ENCODE measurements at regions not wholly inside any gene's neighbourhood (a gene's known extent, or its start where the extent isn't known, plus 50 kb on each side); places are given as distances from the start of the nearest gene placed in this dataset.
"Not testable (repeated sequence)": the region's sequence is repeated elsewhere in the genome, so short reads cannot be mapped to it uniquely, and the experiment has no call there.

DNA sequence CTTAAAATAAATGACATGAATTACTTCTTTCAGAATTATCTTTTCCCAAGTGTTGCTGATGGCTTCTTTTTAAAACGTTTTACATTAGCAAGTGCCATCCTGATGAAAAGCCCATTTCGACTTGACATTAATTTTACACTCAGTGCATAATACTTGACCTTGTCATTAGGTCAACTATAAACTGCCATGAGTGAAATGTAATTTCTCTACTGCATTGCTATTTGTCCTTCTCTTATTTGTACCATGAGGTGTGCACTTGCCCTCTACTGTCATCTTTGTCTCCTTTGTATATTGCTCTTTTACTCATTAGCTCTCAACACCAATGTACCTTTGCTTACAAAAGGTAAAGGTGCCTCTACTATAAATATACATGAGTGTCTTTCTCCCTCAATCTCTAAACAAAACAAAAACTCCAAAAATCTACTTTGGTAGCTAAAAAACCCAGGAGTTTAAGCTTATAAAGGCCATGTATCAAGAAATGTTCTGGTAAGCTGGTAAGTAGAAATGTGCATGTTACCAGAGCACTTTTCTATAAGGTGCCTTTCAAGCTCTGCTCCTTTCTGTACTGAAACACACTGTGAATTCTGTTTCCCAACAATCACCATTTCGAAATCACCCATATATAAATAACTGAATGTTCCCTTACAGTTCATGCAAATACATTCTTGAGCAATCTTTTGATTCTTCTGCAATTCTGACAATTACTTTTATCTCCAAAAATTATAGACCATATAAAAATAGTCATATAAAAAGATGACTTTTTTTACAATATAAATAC is 351.4 kb downstream of the SLITRK5 start:
- no peaks in the 10 kb centered on the region for H3K36me3 Mint-ChIP-seq
- H3K9me3 ChIP-seq (ENCODE audit: low read depth): no peaks in the 10 kb centered on the region
- no peak overlapping the region for H3K4me3 ChIP-seq
- H3K4me1 ChIP-seq: no peaks in the 10 kb centered on the region
- DNase-seq (ENCODE audit: low spot score): no peak
- H2AFZ ChIP-seq (replicated peaks): no peak overlapping the region
- no peak for TF ChIP-seq EZH2phosphoT487 (IDR thresholded peaks at IDR 0.05)
- TF ChIP-seq, protein P1, sequence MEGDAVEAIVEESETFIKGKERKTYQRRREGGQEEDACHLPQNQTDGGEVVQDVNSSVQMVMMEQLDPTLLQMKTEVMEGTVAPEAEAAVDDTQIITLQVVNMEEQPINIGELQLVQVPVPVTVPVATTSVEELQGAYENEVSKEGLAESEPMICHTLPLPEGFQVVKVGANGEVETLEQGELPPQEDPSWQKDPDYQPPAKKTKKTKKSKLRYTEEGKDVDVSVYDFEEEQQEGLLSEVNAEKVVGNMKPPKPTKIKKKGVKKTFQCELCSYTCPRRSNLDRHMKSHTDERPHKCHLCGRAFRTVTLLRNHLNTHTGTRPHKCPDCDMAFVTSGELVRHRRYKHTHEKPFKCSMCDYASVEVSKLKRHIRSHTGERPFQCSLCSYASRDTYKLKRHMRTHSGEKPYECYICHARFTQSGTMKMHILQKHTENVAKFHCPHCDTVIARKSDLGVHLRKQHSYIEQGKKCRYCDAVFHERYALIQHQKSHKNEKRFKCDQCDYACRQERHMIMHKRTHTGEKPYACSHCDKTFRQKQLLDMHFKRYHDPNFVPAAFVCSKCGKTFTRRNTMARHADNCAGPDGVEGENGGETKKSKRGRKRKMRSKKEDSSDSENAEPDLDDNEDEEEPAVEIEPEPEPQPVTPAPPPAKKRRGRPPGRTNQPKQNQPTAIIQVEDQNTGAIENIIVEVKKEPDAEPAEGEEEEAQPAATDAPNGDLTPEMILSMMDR (IDR thresholded peaks at IDR 0.05): no peak
- no peak for TF ChIP-seq EZH2 (IDR thresholded peaks at IDR 0.05)
- peaks cover 7% of the 10 kb centered on the region for H3K27me3 Mint-ChIP-seq (ENCODE audit: insufficient read depth, low read depth)
- H3K9ac ChIP-seq: no peak overlapping the region
- H3K36me3 ChIP-seq: no peaks in the 10 kb centered on the region
- peaks cover 8% of the 10 kb centered on the region for H3K4me1 Mint-ChIP-seq
- H3K4me3 Mint-ChIP-seq: no peak overlapping the region
- no peak overlapping the region for H3K27ac ChIP-seq
- no peaks in the 10 kb centered on the region for H3K27me3 ChIP-seq
- H3F3A ChIP-seq (ENCODE audit: low read depth): no peaks in the 10 kb centered on the region
- no peak overlapping the region for H3K27ac Mint-ChIP-seq
- peaks cover 7% of the 10 kb centered on the region for H3K9me3 Mint-ChIP-seq
- no peaks in the 10 kb centered on the region for H4K20me1 ChIP-seq (ENCODE audit: low read depth)
- no peaks in the 10 kb centered on the region for H3K79me2 ChIP-seq (ENCODE audit: low read depth)
- no peak overlapping the region for H3K4me2 ChIP-seq

DNA sequence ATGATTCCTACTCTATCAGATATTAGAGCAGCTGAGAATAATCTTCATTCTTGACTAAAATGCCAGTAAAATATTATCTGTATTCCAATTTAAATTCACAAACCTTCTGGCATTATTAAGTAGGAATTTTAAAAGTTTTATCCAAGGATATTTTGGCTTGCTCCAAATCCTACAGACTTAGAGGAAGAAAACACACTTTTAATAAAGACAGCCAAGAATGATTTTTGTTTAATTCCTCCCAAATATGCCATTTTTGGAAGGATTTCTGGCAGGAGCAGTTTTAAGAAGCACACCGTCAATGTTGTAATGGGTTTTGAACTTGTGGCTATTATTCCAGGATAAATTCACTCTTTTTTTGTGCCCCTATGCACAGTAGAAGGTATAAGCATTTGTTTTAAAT is 355.1 kb downstream of the SLITRK5 start:
- H3K36me3 ChIP-seq: no peaks in the 10 kb centered on the region
- Mint-ChIP-seq H3K36me3 (no peaks in the 10 kb centered on the region), H3K4me1 (peaks cover 1% of the 10 kb centered on the region), H3K9me3 (no peaks in the 10 kb centered on the region), H3K27me3 (ENCODE audit: insufficient read depth, low read depth) (no peaks in the 10 kb centered on the region), H3K27ac (no peak overlapping the region), H3K4me3 (no peak overlapping the region)
- no peak overlapping the region for H3K9ac ChIP-seq
- no peak overlapping the region for H3K27ac ChIP-seq
- TF ChIP-seq EZH2 (IDR thresholded peaks at IDR 0.05) (no peak), EZH2phosphoT487 (IDR thresholded peaks at IDR 0.05) (no peak)
- TF ChIP-seq, protein P1 (IDR thresholded peaks at IDR 0.05): no peak
- H3K4me1 ChIP-seq: no peaks in the 10 kb centered on the region
- H3F3A ChIP-seq (ENCODE audit: low read depth): no peaks in the 10 kb centered on the region
- no peaks in the 10 kb centered on the region for H3K79me2 ChIP-seq (ENCODE audit: low read depth)
- H3K9me3 ChIP-seq (ENCODE audit: low read depth): no peaks in the 10 kb centered on the region
- H4K20me1 ChIP-seq (ENCODE audit: low read depth): no peaks in the 10 kb centered on the region
- DNase-seq (ENCODE audit: low spot score): no peak
- H3K4me2 ChIP-seq: no peak overlapping the region
- H3K4me3 ChIP-seq: no peak overlapping the region
- H3K27me3 ChIP-seq: no peaks in the 10 kb centered on the region
- no peak overlapping the region for H2AFZ ChIP-seq (replicated peaks)

DNA sequence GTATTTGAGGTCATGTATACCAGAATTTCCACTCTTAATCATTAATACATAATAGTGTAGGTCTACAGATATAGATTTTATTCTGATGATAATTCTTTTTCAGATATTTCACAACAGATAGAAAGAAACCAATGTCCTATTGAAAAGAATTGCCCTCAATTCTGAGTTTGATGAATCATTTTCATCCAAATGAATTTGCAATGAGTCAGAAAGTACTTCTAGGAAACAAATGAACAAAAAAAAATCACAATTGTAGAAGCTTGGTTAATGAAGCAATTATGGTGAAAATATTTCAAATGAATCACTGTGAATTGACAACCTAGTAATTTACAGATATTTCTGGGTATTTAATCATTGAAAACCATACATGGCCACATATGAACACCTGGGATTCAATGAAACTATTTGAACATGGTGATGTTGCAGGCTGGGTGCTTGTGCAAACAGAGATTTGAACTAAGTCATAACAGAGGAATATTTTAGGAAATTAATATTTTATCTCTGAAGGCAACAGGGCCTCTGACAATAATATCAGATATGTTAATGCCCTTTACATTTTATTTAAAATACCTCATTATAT is 360.9 kb downstream of the SLITRK5 start:
- Histone ChIP-seq H3K27me3 (no peaks in the 10 kb centered on the region), H3K79me2 (ENCODE audit: low read depth) (no peaks in the 10 kb centered on the region), H3F3A (ENCODE audit: low read depth) (no peaks in the 10 kb centered on the region), H3K4me1 (no peaks in the 10 kb centered on the region), H2AFZ (replicated peaks) (no peak overlapping the region), H4K20me1 (ENCODE audit: low read depth) (no peaks in the 10 kb centered on the region), H3K36me3 (no peaks in the 10 kb centered on the region), H3K9ac (no peak overlapping the region), H3K4me2 (no peak overlapping the region), H3K27ac (no peak overlapping the region), H3K4me3 (no peak overlapping the region), H3K9me3 (ENCODE audit: low read depth) (no peaks in the 10 kb centered on the region)
- Mint-ChIP-seq H3K36me3 (no peaks in the 10 kb centered on the region), H3K27me3 (ENCODE audit: insufficient read depth, low read depth) (no peaks in the 10 kb centered on the region), H3K9me3 (no peaks in the 10 kb centered on the region), H3K4me1 (no peaks in the 10 kb centered on the region), H3K4me3 (no peak overlapping the region), H3K27ac (no peak overlapping the region)
- DNase-seq (ENCODE audit: low spot score): no peak
- TF ChIP-seq EZH2 (IDR thresholded peaks at IDR 0.05): no peak
- TF ChIP-seq, protein P1 (IDR thresholded peaks at IDR 0.05): no peak
- no peak for TF ChIP-seq EZH2phosphoT487 (IDR thresholded peaks at IDR 0.05)

DNA sequence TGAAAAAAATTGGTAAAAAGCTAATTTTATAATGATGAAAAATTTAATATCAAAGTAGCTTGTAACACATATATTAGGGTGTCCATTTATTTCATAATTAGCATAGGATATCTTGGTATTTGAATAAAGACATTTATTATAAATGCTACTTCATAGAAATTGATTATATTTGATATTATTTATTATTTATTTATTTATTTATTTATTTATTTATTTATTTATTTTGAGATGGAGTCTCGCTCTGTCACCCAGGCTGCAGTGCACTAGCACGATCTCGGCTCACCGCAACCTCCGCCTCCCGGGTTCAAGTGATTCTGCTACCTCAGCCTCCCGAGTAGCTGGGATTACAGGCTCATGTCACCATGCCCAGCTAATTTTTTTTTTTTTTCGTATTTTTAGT is 365.0 kb downstream of the SLITRK5 start:
- H3F3A ChIP-seq (ENCODE audit: low read depth); H3K27me3 ChIP-seq; H3K4me3 Mint-ChIP-seq; H2AFZ ChIP-seq (replicated peaks); H3K27me3 Mint-ChIP-seq (ENCODE audit: insufficient read depth, low read depth); H3K9ac ChIP-seq; H3K27ac ChIP-seq; H3K9me3 Mint-ChIP-seq; DNase-seq (ENCODE audit: low spot score); H3K4me1 Mint-ChIP-seq; H3K36me3 ChIP-seq; H3K36me3 Mint-ChIP-seq; H3K4me2 ChIP-seq; H3K79me2 ChIP-seq (ENCODE audit: low read depth); H3K4me1 ChIP-seq; H4K20me1 ChIP-seq (ENCODE audit: low read depth); H3K4me3 ChIP-seq; H3K9me3 ChIP-seq (ENCODE audit: low read depth); H3K27ac Mint-ChIP-seq: not testable (repeated sequence)

Data from neural progenitor cell (in vitro differentiated cells).